Esophagus squamous epithelium (tissue), 5 donors: ENCODE measurements at regions not wholly inside any gene's neighbourhood (a gene's known extent, or its start where the extent isn't known, plus 50 kb on each side); places are given as distances from the start of the nearest gene placed in this dataset.

Experiments
- DNase-seq: peaks from one replicate; lab custom pipeline; 2025; lab: John Stamatoyannopoulos, UW
- H3K27ac ChIP-seq, 4 donors: fragments of 200-600 bp; sonication (generic); one replicate each; pipeline ENCODE4 v1.5.1; 2016 to 2019; ENCODE audit warnings: mild to moderate bottlenecking in 1 of 4
- H3K27me3 ChIP-seq, 4 donors: fragments of 200-600 bp; sonication (generic); 1 replicate in 3 of 4; 2 replicates in 1 of 4; pipeline versions ENCODE4 v1.5.1 to v1.6.0; 2017 to 2021; ENCODE audit warnings: antibody characterized with exemption in 1 of 4
- H3K36me3 ChIP-seq, 3 donors: fragments of 200-600 bp; sonication (generic); one replicate each; pipeline ENCODE4 v1.5.1; 2016 to 2019
- H3K4me1 ChIP-seq, 3 donors: fragments of 200-600 bp; sonication (generic); one replicate each; pipeline ENCODE4 v1.5.1; 2017 to 2019
- H3K4me3 ChIP-seq, 4 donors: fragments of 200-600 bp; sonication (generic); 1 replicate in 3 of 4; 2 replicates in 1 of 4; pipeline ENCODE4 v1.5.1; 2016 to 2019; ENCODE audit warnings: mild to moderate bottlenecking in 2 of 4, moderate library complexity in 1 of 4
- H3K9me3 ChIP-seq, 3 donors: fragments of 200-600 bp; sonication (generic); one replicate each; pipeline ENCODE4 v1.5.1; 2016 to 2019
- CTCF ChIP-seq, 6 experiments: fragments of 450-650 bp in 4 of 6; fragments of 200-600 bp in 2 of 6; sonication (generic) in 2 of 6; IDR thresholded peaks; one replicate each; pipeline ENCODE4 v1.5.1; 2016 to 2019; ENCODE audit warnings: antibody characterized with exemption in 6 of 6, mild to moderate bottlenecking in 4 of 6, moderate library complexity in 4 of 6
- POLR2A ChIP-seq, 4 donors: fragments of 450-650 bp; IDR thresholded peaks; one replicate each; pipeline ENCODE4 v1.6.1; 2017; ENCODE audit warnings: antibody characterized with exemption in 4 of 4, mild to moderate bottlenecking in 4 of 4, moderate library complexity in 3 of 4
- WGBS, 2 donors: methylation state at CpG; one replicate each; pipeline ENCODE4 v1.1.5; 2018; 5-methylcytosine and 5-hydroxymethylcytosine counted together
- intact Hi-C: fragments of 100-400 bp; cut with DNase I; formaldehyde crosslinking; loops from one replicate; pipeline ENCODE4 v1.15.0; 2022
- donor health status: DM: yes; HTN: yes; CAD: no.

GRCh38 chr6:138647006-138647405 lies 126.6 kb upstream of the CCDC28A start:
- Histone ChIP-seq H3K4me1 (peaks cover 0 to 35% (median 0%) of the 10 kb centered on the region in 3 donors), H3K9me3 (no peaks in the 10 kb centered on the region), H3K27me3 (no peaks in the 10 kb centered on the region), H3K36me3 (no peaks in the 10 kb centered on the region), H3K4me3 (peak overlapping the region in 2 of 4 donors; percentile 2 to 33), H3K27ac (peak overlapping the region in 2 of 4 donors; percentile 10 to 22)
- WGBS, 2 donors, result 21 to 25% methylated on average over 6 of the region's 6 CpGs
- intact Hi-C loops, result no loop called here
- no peak for TF ChIP-seq POLR2A (IDR thresholded peaks at IDR 0.05)
- no peak for TF ChIP-seq CTCF (IDR thresholded peaks at IDR 0.05)
- no peak for DNase-seq

GRCh38 chr6:138648127-138648526 lies 125.4 kb upstream of the CCDC28A start:
- Histone ChIP-seq H3K27me3 (no peaks in the 10 kb centered on the region), H3K4me3 (no peak overlapping the region), H3K4me1 (peaks cover 0 to 41% (median 0%) of the 10 kb centered on the region in 3 donors), H3K27ac (no peak overlapping the region), H3K36me3 (no peaks in the 10 kb centered on the region), H3K9me3 (no peaks in the 10 kb centered on the region)
- TF ChIP-seq CTCF (IDR thresholded peaks at IDR 0.05), result no peak
- no peak for TF ChIP-seq POLR2A (IDR thresholded peaks at IDR 0.05)
- no peak for DNase-seq
- WGBS, 2 donors, result 91 to 99% methylated on average over 4 of the region's 4 CpGs
- intact Hi-C loops, result no loop called here

- Histone ChIP-seq H3K27me3 (no peaks in the 10 kb centered on the region), H3K4me1 (peaks cover 0 to 70% (median 14%) of the 10 kb centered on the region in 3 donors), H3K9me3 (no peaks in the 10 kb centered on the region), H3K36me3 (no peaks in the 10 kb centered on the region), H3K27ac (no peak overlapping the region), H3K4me3 (no peak overlapping the region)
- WGBS, 2 donors, result 90% methylated on average over 4 of the region's 4 CpGs
- DNase-seq, result no peak
- intact Hi-C loops, result no loop called here
- TF ChIP-seq CTCF (IDR thresholded peaks at IDR 0.05) (no peak), POLR2A (IDR thresholded peaks at IDR 0.05) (no peak)
Measured at GRCh38 chr6:138651491-138651890, 122.1 kb upstream of the CCDC28A start.

GRCh38 chr6:138652824-138653223 lies 120.7 kb upstream of the CCDC28A start:
- Histone ChIP-seq H3K4me1 (peaks cover 0 to 65% (median 14%) of the 10 kb centered on the region in 3 donors), H3K4me3 (no peak overlapping the region), H3K27me3 (no peaks in the 10 kb centered on the region), H3K27ac (no peak overlapping the region), H3K9me3 (no peaks in the 10 kb centered on the region), H3K36me3 (no peaks in the 10 kb centered on the region)
- DNase-seq, result no peak
- TF ChIP-seq CTCF (IDR thresholded peaks at IDR 0.05), result no peak
- no peak for TF ChIP-seq POLR2A (IDR thresholded peaks at IDR 0.05)
- WGBS, 2 donors, result 73 to 76% methylated on average over 1 of the region's 1 CpG
- intact Hi-C loops, result no loop called here

GRCh38 chr6:138653435-138653834 lies 120.1 kb upstream of the CCDC28A start:
- TF ChIP-seq CTCF (IDR thresholded peaks at IDR 0.05) (no peak), POLR2A (IDR thresholded peaks at IDR 0.05) (no peak)
- Histone ChIP-seq H3K4me3 (no peak overlapping the region), H3K4me1 (peaks cover 0 to 59% (median 14%) of the 10 kb centered on the region in 3 donors), H3K36me3 (no peaks in the 10 kb centered on the region), H3K27ac (no peak overlapping the region), H3K9me3 (no peaks in the 10 kb centered on the region), H3K27me3 (no peaks in the 10 kb centered on the region)
- intact Hi-C loops, result no loop called here
- WGBS, 2 donors, result 59 to 67% methylated on average over 6 of the region's 6 CpGs
- DNase-seq, result no peak
